GM12872 (cell line): ENCODE measurements at regions not wholly inside any gene's neighbourhood (a gene's known extent, or its start where the extent isn't known, plus 50 kb on each side); places are given as distances from the start of the nearest gene placed in this dataset.

Experiments
- TF ChIP-seq, protein P1 (sequence below): IDR thresholded peaks from 3 replicates; pipeline ENCODE4 v1.5.1; 2011; ENCODE audit warnings: low read depth, mild to moderate bottlenecking, low read length, moderate library complexity; ENCODE audit not compliant: insufficient read depth

DNA sequence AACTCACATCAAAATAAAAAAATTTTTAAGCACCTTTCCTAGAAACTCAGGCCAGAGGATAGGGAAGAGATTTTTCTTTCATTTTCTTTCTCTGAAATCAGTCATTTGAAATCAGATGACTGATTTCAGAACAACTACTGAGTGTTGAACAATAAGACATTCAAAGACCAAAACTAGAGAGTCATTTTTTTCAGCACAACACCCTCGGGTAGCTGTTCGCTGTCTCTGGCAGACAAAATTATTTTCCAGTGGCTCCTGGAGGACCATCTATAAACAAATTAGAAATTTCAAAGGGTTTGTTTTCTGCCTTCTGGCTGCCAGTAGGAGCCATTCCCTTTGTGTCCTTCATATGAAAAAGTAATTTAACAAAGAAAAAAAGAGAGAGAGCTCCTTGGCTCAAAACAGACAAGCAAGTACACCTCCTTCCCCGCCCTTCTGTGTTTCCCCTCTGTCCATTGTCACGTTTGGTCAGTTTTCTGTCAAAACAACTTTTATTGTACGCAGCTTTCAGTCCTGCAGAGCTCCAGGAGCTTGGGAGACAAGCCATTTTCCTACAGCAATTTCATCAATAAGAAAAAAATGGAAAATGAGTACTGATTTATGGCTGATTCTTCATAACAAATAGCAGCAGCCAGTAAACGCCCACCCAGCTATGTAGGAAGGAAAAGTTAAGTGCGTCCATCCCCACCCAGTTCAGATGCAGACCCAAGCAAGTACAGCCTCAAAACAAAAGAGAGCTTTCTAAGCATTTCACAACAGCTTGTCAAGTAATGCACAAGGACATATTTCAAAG is 405.2 kb downstream of the ZNF608 start:
- TF ChIP-seq, protein P1, sequence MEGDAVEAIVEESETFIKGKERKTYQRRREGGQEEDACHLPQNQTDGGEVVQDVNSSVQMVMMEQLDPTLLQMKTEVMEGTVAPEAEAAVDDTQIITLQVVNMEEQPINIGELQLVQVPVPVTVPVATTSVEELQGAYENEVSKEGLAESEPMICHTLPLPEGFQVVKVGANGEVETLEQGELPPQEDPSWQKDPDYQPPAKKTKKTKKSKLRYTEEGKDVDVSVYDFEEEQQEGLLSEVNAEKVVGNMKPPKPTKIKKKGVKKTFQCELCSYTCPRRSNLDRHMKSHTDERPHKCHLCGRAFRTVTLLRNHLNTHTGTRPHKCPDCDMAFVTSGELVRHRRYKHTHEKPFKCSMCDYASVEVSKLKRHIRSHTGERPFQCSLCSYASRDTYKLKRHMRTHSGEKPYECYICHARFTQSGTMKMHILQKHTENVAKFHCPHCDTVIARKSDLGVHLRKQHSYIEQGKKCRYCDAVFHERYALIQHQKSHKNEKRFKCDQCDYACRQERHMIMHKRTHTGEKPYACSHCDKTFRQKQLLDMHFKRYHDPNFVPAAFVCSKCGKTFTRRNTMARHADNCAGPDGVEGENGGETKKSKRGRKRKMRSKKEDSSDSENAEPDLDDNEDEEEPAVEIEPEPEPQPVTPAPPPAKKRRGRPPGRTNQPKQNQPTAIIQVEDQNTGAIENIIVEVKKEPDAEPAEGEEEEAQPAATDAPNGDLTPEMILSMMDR: no peak

DNA sequence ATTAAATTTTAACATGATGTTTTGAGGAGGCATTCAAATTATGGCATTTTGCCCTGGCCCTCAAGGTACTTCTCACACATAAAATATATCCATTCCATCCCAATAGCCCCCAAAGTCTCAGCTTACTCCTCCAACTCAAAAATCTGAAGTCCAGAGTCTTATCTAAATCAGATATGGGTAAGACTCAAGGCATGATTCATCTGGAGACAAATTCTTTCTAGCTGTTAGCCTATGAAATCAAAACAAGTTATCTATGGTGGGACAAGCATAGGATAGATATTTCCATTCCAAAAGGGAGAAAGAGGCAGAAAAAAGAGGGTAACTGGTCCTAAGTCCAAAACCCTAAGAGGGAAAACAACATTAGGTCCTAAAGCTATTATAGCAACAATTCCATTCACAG is 408.4 kb downstream of the ZNF608 start:
- TF ChIP-seq, protein P1: no peak

DNA sequence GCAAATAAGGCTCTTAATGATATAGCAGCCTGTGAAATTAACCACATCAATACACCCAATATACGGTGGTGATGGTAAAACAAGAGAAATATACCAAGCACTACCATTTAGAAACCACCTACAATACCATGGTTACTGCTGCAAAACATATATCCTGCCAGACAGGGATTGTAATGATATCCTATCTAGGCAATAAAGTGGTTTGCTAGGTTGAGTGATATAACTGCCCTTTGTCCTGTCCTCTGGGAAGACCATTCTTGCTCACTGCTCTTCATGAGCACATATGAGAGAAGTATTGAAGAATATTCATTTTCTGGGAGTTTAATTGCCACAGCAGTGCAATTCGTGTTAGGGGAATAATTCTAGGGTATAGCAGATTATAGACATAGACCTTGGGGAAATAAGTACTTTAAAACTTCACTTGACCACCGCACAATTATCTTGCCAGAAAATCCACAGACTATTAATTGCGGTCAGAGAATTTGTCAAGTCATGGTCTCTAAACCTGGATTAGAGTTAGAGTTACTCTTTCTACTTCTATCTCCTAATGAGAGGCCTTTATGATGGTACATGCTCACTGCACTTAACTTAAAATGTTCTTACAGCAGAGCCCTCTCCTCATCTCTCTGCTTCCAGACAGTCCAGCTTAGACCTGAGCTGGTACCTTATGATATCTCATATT is 413.0 kb downstream of the ZNF608 start:
- TF ChIP-seq, protein P1: no peak

DNA sequence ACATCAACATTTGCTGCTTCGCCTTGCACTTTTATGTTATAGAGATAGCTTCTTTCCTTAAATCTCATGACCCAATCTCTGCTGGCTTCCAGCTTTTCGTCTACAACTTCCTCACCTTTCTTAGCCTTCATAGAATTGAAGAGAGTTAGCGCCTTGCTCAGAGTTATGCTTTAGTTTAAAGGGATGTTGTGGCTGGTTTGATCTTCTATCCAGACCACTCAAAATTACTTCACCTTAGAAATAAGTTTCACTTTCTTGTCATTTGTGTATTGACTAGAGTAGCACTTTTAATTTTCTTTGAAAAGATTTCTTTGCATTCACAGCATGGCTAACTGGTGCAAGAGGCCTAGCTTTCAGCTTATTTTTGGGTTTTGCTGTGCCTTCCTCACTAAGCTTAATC is 414.2 kb downstream of the ZNF608 start:
- TF ChIP-seq, protein P1: no peak

DNA sequence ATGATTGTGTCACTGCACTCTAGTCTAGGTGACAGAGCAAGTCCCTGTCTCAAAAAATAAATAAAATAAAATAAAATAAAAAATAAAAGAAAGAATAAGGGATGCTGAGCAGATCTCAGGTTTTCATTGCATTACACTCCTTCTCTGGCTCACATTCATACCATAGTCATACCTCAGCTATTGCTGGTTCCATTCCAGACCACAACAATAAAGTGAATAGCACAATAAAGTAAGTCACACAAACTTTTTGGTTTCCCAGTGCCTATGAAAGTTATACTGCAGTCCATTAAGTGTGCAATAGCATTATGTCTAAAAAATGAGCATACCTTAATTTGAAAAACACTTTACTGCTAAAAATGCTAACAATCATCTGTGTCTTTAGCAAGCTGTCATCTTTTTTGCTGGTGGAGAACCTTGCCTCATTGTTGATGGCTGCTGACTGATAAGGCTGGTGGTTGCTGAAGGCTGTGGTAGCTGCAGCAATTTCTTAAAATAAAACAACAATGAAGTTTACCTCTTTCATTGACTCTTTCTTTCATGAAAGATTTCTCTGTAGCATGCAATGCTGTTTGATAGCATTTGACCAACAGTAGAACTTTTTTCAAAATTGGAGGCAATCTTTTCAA is 415.7 kb downstream of the ZNF608 start:
- TF ChIP-seq, protein P1: no peak

DNA sequence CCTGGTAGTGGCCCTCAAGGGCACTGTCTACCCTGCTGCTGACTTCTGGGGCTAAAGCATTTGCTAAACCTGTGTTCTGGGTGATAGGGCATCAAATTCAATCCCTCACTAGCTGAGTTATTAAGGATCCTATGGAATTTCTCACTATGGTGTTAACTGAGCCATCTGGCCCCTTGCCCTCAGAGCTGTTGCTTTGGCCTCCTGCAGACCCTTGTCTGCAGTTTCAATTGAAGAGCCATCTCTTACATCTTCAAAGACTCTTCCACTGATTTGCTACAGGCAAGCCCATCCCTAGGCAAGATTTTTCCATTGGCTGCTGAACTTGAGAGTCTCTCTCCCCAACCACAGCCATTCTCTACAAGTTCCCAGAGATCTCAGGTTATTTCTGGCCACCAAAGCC is 418.2 kb downstream of the ZNF608 start:
- TF ChIP-seq, protein P1: no peak

DNA sequence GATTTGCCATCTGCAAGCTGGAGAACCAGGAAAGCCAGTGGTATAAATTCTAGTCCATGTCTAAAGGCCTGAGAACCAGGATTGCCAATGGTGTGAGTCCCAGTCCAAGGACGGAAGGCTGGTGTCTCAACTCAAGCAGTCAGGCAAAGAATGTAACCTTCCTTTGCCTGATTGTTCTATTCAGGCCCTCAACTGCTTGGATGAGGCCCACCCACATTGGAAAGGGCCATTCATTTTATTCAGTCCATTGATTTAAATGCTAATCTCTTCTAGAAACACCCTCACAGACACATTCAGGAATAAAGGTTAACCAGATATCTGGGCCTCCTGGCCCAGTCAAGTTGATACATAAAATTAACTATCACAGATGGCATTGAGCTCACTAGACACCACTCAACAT is 427.8 kb downstream of the ZNF608 start:
- TF ChIP-seq, protein P1: no peak
